Keratinocyte (primary cell): ENCODE measurements at regions not wholly inside any gene's neighbourhood (a gene's known extent, or its start where the extent isn't known, plus 50 kb on each side); places are given as distances from the start of the nearest gene placed in this dataset.

ENCODE experiments used
- DNase-seq: peaks from one replicate; pipeline ENCODE4 v3.0.0-alpha.2; 2011; ENCODE audit warnings: low read depth, missing footprints, low spot score
- FAIRE-seq: peaks from 2 replicates; lab custom pipeline; 2011; peaks lifted over from hg19 to GRCh38; lab: Jason Lieb, UNC
- H2AFZ ChIP-seq: 2 replicates; pipeline ENCODE4 v1.6.0; 2012; ENCODE audit warnings: low read length, control low read depth, inconsistent platforms; ENCODE audit not compliant: control insufficient read depth
- H3K27ac ChIP-seq: 2 replicates; pipeline ENCODE4 v1.5.1; 2011; ENCODE audit warnings: low read length; ENCODE audit not compliant: control insufficient read depth, insufficient read depth
- H3K27me3 ChIP-seq: 3 replicates; pipeline ENCODE4 v1.6.0; 2011; ENCODE audit warnings: low read length; ENCODE audit not compliant: control insufficient read depth, insufficient read depth; ENCODE audit errors: extremely low read depth
- H3K36me3 ChIP-seq, 2 experiments: 2 replicates in 1 of 2; 3 replicates in 1 of 2; pipeline ENCODE4 v1.5.1; 2011; ENCODE audit warnings: low read length in 2 of 2, mild to moderate bottlenecking in 1 of 2; ENCODE audit not compliant: control insufficient read depth in 2 of 2, insufficient read depth in 2 of 2; ENCODE audit errors: extremely low read depth in 1 of 2
- H3K4me1 ChIP-seq: 3 replicates; pipeline ENCODE4 v1.5.1; 2011; ENCODE audit warnings: low read length; ENCODE audit not compliant: control insufficient read depth, insufficient read depth; ENCODE audit errors: extremely low read depth
- H3K4me2 ChIP-seq: 3 replicates; pipeline ENCODE4 v1.6.0; 2011; ENCODE audit warnings: low read depth, low read length; ENCODE audit not compliant: control insufficient read depth, insufficient read depth; ENCODE audit errors: extremely low read depth
- H3K4me3 ChIP-seq, 3 experiments: fragments of 200-600 bp in 1 of 3; sonication (generic) in 1 of 3; 2 replicates in 2 of 3; 3 replicates in 1 of 3; pipeline ENCODE4 v1.5.1; 2011 to 2016; ENCODE audit warnings: low read length in 3 of 3, mild to moderate bottlenecking in 3 of 3, control low read depth in 2 of 3, inconsistent platforms in 1 of 3, low read depth in 1 of 3, mixed read lengths in 1 of 3, mixed run types in 1 of 3, moderate library complexity in 1 of 3; ENCODE audit not compliant: control insufficient read depth in 2 of 3, insufficient read depth in 2 of 3; ENCODE audit errors: extremely low read depth in 1 of 3
- H3K79me2 ChIP-seq: 2 replicates; pipeline ENCODE4 v1.6.0; 2012; ENCODE audit warnings: low read length; ENCODE audit not compliant: control insufficient read depth, insufficient read depth
- H3K9ac ChIP-seq: 3 replicates; pipeline ENCODE4 v1.6.0; 2011; ENCODE audit warnings: low read length; ENCODE audit not compliant: control insufficient read depth, insufficient read depth; ENCODE audit errors: extremely low read depth
- H3K9me1 ChIP-seq: 3 replicates; pipeline ENCODE4 v1.6.0; 2011; ENCODE audit warnings: low read length; ENCODE audit not compliant: control insufficient read depth, insufficient read depth; ENCODE audit errors: extremely low read depth
- H3K9me3 ChIP-seq: 2 replicates; pipeline ENCODE4 v1.5.1; 2012; ENCODE audit warnings: low read depth, low read length; ENCODE audit not compliant: control insufficient read depth
- H4K20me1 ChIP-seq: 3 replicates; pipeline ENCODE4 v1.6.0; 2011; ENCODE audit warnings: low read length; ENCODE audit not compliant: control insufficient read depth, insufficient read depth; ENCODE audit errors: extremely low read depth
- CTCF ChIP-seq, 3 experiments: IDR thresholded peaks in 1 of 3; conservative IDR thresholded peaks in 1 of 3; optimal IDR thresholded peaks in 1 of 3; 2 replicates in 2 of 3; 3 replicates in 1 of 3; pipeline versions ENCODE3 to v1.5.1; 2011; ENCODE audit warnings: low read length in 3 of 3, mild to moderate bottlenecking in 3 of 3, moderate library complexity in 2 of 3, control low read depth in 1 of 3, inconsistent platforms in 1 of 3; ENCODE audit not compliant: insufficient read depth in 2 of 3; ENCODE audit errors: extremely low read depth in 1 of 3
- EZH2 ChIP-seq: IDR thresholded peaks from one replicate; pipeline ENCODE4 v1.6.1; 2012; ENCODE audit warnings: inconsistent platforms, mild to moderate bottlenecking, low read length, moderate library complexity
- dilution Hi-C: fragments of 300-500 bp; cut with MboI; formaldehyde crosslinking; loops from one replicate; pipeline ENCODE4 v1.7.0; 2020; ENCODE audit warnings: low sequenced_read_pairs; ENCODE audit not compliant: extremely low pct_ligation_motif_present

GRCh38 chr12:111141205-111141604 is 220.8 kb upstream of the MYL2 start:
- dilution Hi-C loops: no loop called here
- H3K36me3 ChIP-seq: no peaks in the 10 kb centered on the region
- no peak overlapping the region for H2AFZ ChIP-seq
- H3K4me2 ChIP-seq: no peak overlapping the region
- H3K79me2 ChIP-seq: no peaks in the 10 kb centered on the region
- no peaks in the 10 kb centered on the region for H3K9me1 ChIP-seq
- FAIRE-seq (no peak), DNase-seq (no peak)
- no peak overlapping the region for H3K27ac ChIP-seq
- peaks cover 20% of the 10 kb centered on the region for H3K27me3 ChIP-seq
- H4K20me1 ChIP-seq: no peaks in the 10 kb centered on the region
- H3K4me3 ChIP-seq: no peak overlapping the region
- TF ChIP-seq EZH2 (no peak), CTCF (optimal IDR thresholded peaks at IDR 0.05 in 1 of 3, IDR thresholded peaks at IDR 0.05 in 1 of 3, conservative IDR thresholded peaks at IDR 0.05 in 1 of 3; ENCODE audit: extremely low read depth in 1 of 3, insufficient read depth in 2 of 3, low read length in 3 of 3) (no peak)
- no peak overlapping the region for H3K9ac ChIP-seq
- H3K4me1 ChIP-seq: no peaks in the 10 kb centered on the region
- H3K9me3 ChIP-seq: no peaks in the 10 kb centered on the region

GRCh38 chr12:111138016-111138415 is 217.6 kb upstream of the MYL2 start:
- no peak overlapping the region for H3K9ac ChIP-seq
- H4K20me1 ChIP-seq: no peaks in the 10 kb centered on the region
- H3K27ac ChIP-seq: no peak overlapping the region
- no peaks in the 10 kb centered on the region for H3K9me1 ChIP-seq
- no peak for TF ChIP-seq EZH2
- TF ChIP-seq CTCF (optimal IDR thresholded peaks at IDR 0.05 in 1 of 3, IDR thresholded peaks at IDR 0.05 in 1 of 3, conservative IDR thresholded peaks at IDR 0.05 in 1 of 3; ENCODE audit: extremely low read depth in 1 of 3, insufficient read depth in 2 of 3, low read length in 3 of 3): no peak
- H3K27me3 ChIP-seq: peaks cover 6% of the 10 kb centered on the region
- H3K4me2 ChIP-seq: no peak overlapping the region
- H3K79me2 ChIP-seq: no peaks in the 10 kb centered on the region
- H3K36me3 ChIP-seq: no peaks in the 10 kb centered on the region
- H2AFZ ChIP-seq: no peak overlapping the region
- no peak for FAIRE-seq
- no peak overlapping the region for H3K4me3 ChIP-seq
- H3K9me3 ChIP-seq: no peaks in the 10 kb centered on the region
- H3K4me1 ChIP-seq: no peaks in the 10 kb centered on the region
- dilution Hi-C loops: no loop called here
- DNase-seq: no peak
